Cerebellar cortex (tissue), 1 donor: ENCODE measurements at regions not wholly inside any gene's neighbourhood (a gene's known extent, or its start where the extent isn't known, plus 50 kb on each side); places are given as distances from the start of the nearest gene placed in this dataset.

ENCODE experiments used
- DNase-seq: peaks from one replicate; pipeline ENCODE4 v3.0.0-alpha.2; 2015; ENCODE audit warnings: low spot score

DNA sequence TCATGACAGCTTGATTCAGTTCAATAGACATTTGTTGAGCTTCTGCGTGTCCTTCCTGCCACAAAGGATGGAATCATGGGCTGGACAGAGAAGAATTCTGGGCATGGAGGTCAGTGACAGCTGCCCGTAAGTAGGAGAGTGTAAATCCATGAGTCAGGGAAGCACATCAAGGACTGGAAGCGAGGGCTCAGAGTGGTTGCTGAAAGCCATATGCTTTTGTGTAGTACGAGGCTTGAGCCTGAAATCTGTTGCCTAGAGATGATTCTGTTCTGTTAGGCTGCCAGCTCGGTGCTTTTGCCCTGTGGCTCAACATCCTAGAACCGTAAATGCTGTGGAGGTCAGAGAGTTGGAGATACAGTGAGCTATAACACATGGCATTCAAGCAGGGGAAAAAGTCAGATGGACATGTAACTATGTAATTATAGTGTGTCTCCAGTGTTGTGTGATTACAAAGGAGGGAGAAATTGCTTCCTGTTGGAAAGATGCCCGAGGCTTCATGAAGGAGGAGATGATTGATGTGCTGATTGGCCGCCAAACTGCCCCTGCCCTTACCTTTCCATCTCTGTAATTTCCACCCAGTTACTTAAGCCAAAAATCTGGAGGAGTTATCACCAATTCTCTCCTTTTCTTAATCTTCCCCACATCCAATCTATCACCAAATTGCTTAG is 92.8 kb upstream of the CACNA1E start:
- no peak for DNase-seq

DNA sequence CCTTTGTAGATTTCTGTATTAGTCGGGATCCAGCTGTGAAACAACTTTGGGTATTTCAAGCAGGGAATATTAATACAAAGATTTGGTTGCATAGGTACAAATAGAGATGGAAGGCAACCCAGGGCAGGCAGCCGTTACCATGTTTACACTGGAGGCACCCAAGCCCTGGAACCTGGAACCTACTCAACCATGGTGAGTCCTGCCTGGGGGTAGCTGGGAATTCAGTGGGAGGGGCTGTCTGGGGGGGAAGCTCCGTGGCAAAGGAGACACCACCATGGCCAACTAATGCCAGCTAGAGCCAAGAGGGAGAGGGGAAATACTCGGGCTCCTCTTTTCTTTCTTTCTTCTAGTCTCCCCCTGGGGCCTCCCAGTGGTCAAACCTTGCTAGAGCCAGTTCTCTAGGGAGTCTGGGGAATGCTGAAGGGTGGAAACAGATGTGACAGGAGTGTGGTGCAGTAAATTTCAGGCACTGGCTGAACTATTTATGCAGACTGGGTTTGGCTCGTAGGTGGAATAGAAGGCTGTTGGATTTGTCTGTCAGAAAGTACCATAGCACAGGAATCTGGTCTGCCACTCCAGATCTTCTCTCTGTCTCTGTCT is 91.9 kb upstream of the CACNA1E start:
- DNase-seq, result no peak

DNA sequence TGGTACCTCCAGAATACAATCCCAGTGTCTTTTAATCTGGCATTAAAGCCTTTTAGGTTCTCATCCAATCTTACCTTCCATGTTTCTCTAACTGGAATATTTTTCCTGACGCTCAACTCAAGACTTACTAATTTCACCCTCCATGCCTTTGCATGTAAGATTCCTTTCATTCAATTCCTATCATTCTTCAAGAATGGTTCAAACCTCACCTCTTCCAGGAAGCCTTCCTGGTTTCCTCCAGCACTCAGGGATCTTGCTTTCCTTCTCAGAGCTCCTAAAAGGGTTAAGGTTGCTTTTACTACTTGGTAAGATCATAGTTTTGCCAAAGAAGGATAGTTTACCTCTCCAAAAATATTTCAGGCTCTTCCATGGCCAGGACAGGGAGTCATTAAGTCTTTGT is 91.2 kb upstream of the CACNA1E start:
- DNase-seq, result no peak

DNA sequence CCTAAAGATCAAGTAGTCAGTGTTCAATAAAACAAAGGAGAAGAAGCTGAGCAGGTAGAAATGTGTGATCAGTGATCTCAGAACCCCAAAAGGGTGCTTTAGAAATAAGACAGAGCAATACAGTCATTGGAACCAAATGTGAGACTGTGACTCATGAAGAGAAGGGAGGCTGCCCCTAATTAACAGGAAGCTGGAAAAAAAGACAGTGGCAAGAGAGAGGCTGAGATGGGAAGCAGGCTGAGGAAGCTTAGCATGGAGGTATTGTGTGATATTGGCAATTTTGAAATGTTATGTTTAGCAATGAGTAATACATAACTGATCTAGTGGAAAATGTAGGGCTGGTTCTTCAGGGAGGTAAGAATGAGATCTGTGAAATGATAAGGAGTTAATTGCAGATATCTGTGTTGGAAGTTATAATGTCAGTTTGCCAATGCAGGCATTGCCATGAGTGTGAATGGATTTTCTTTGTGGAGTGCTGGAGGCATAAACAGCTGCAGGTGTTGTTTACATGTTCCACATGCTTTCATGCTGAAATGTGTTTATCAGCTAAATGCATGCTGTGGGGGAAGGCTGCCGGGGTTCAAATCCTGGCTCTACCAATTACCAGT is 90.6 kb upstream of the CACNA1E start:
- DNase-seq, result no peak

DNA sequence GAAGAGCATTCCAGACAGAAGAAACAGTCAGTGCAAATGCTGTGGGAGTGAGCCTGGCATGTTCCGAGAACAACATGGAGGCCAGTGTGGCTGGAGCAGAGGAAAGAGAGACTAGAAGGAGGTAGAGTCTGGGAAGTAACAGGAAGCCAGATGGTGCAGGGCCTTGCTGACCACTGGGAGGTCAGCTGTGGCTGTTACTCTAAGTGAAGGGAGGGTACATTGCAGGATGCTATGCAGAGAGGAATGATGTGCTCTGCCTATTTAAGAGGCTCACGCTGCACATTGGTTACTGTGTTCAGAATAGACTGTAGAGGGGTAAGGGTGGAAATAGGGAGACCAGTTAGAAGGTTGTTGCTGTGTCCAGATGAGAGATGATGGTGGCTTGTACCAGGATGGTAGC is 88.6 kb upstream of the CACNA1E start:
- no peak for DNase-seq

DNA sequence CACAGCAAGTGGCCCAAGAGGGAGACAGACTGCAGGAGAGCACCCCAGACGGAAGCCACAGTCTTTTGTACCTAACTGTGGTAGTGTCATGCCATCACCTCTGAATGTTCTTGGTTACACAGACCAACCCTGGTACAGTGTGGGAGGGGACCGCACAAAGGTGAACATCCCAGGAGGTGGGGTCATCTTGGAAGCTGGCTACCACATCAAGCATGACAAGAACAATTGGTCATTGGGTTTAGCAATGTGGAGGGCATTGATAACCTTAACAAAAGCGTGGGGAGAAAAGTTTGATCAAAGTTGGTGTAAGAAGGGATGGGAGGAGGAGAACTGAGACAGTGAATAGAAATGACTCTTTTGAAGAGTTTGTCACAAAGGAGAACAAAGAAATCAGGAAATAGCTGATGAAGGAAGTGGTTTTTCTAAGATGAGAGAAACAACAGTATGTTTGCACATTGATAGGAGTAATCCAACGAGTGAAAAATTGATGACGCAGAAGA is 87.1 kb upstream of the CACNA1E start:
- DNase-seq, result no peak

DNA sequence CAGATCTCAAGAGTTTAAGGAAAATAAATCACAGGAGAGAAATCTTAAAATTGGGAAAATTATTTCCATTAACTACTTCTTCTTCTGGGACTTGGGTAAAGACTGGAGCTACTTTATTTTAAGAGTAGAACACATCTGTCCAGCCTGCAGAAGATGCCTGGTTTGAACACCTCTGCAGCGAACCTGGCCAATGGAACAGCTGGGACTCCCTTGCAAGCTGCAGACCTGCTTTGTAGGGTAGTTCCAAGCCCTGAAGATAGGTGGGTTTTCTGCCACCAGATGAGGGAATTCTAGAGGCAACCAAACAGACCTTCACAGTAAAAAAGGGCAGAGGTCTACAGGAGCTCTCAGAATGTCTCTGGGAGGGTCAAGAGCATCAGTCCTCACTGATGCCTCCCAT is 86.5 kb upstream of the CACNA1E start:
- DNase-seq, result no peak

DNA sequence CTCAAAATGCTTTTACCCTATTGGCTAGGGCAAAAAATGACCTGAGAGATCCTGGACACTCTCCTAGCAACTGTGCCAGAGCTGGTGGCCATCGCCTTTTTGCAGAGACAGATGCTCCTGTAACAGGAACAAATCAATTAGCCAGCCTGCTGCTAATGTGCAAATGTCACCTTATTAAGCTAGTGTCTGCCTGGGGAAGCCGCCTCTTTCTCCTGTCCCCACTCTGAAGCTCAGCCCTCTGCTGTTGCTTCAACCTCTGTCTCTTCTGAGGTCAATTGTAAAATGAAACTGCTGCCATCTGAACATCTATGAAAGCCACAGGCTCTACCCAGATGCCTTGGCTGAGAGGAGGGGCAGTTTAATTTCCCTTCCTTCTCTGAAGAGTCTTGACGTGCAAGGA is 85.5 kb upstream of the CACNA1E start:
- DNase-seq, result peak; percentile 13

DNA sequence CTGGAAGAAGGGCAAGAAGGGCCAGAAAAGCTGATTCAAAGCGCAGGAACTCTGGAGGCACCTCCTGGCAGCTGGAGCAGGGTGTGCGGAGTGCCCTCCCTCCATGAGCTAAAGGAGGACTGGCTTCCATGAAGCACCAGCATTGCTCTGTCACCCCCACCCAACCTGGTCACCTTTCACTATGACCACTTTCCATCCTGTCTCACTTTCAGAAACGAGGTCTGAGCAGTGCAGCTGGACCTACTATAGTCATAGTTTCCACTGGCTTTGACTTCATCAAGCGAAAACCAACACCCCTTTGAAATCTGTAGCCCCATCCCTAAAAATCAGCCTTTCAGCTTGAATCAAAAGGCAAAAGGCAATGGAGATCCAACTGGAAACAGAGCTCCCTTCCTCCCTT is 84.8 kb upstream of the CACNA1E start:
- no peak for DNase-seq

DNA sequence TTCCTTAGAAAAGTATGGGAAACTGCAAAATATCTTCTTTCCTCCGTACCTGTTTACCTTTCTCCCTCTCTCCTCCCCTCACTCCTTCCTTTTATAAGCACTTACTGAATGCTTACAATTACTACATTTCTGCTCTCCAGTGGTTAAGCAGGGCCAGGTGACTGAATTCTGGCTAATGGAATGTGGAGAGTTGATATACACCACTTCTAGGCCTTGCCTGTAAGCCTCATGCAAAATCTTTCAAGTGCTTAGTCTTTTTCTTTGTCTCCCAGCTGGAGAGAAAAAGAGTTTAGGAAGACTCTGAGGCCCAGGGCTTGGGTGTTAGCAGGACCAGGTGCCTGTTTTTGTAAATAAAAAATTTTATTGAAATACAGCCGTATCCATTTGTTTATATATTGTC is 77.7 kb upstream of the CACNA1E start:
- no peak for DNase-seq

DNA sequence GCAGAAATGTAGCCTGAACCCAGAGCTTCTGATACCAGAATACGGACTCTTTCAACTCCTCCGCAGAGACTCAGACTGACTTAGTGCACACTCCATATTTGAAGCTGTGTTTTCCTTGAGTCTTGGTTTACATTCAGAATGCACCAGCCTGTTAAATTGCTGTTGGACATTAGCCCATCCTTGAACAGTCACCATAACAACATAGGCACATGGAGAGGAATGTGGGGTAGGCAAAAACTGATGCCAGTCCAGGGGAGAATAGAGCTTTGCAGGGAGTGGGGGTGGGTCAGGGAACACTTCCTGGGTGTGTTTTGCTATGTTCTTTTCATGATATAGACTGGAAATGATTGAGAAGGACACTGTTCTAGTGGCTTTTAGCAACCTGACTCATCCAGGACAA is 76.3 kb upstream of the CACNA1E start:
- no peak for DNase-seq

DNA sequence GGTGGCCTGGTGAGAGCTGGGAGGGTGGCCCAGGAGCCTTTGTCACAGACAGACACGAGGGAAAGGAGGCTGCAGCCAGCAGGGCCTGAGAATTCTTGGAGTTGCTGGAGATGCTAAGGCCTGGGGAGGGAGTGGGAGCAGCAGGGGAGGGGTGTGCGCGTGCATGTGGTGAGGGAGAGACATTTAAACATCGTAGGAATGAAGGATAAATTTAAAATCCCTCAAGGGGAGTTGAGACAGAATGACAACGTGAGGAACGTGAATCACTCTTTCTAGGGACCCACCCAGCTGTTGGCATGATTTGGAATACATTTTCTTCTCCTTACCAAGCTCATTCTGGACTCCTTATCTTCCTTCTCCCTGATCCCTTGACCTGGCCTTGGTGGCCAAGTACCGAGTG is 73.3 kb upstream of the CACNA1E start:
- no peak for DNase-seq

DNA sequence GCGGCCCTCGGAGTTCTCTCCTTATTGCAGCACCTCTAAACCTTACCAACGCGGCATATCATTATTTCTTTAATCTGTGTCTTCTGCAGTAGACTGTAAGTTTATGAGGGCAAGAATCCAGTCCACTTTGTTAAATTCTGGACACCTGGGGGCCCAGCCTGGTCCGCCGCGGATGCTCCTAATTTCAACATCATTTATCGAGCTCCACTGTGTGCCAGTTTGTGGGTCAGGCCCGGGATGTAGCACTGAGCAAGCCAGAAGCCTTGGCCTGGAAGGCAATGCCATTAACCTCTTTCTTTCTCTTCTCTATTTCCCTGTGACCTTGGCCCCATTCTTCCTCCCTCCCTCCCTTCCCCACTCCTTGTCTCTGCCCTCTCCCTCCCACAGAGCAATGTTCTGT is 70.6 kb upstream of the CACNA1E start:
- DNase-seq, result no peak

DNA sequence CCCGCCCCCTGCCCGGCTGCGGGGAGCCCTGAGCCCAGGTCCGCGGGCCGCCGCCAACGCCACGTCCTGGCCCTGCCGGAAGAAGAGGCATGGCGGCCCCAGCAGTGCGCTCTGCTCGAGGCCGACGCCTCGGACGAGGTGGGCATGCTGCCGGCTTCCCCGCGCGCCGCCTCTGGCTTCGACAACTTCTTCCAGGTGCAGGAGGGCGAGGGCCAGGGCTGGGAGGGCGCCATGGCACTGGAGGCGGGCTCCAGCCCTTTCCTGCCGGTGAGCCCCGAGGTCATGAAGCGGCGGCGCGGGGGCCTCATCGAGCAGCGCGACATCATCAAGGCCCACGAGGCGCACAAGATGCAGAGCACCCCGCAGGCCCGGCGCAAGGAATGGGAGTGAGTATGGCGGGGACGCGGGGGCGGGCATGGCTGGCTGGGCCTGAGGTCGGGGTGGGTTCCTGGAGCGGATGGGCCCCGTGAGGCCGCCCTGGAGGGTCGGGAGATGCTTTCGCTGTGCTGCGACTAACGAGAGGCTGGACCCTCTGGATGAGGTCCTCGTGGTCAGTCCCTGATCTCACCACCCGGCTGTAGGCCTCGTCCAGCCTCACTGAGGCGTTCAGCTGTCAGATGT is 70.0 kb upstream of the CACNA1E start:
- DNase-seq, result no peak

DNA sequence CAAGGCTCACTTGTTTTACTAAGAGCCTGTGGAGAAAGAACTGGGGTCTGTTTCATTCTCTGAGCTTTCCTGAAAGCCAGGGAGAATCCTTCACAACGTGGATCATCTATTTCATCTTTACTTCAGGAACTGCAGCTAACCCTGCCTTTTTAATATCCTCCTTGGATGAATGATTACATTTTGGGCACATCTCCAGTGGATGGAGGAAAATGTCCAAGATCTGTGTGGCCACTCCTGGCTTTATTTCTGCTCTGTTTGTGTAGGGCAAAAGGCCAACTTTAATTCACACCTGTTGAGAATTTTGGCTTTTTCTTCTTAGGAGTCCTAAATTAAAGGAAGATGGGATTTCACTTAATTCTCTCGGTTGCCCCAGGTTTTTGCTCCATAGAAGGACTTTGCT is 69.5 kb upstream of the CACNA1E start:
- DNase-seq, result peak; percentile 83

DNA sequence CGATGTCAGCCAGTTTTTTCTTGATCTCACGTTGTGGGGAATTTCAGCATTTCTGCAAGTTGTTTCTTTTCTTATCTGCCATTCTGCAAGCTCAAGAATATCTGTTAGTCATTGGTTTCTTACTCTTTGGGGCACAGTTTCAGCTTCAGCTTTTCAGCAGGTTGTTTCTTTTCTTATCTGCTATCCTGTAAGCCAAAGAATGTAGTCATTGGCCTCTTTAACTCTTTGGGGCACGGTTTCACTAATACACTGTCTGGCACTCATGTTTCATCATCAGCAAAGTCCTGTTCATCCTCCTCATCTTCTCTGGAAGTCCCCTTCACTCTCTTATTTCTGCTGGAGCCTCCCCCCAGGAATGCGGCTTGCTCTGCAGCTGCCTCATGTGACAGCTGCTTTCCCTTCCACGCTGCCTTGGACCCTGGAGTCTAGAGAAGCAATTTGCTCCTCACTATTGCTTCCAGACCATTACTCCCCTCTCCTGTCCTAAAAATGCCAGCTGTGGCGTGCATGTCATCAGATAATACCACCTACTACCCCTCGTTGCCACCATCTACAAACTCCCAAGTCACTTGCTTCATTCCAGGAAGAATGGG is 67.0 kb upstream of the CACNA1E start:
- no peak for DNase-seq

DNA sequence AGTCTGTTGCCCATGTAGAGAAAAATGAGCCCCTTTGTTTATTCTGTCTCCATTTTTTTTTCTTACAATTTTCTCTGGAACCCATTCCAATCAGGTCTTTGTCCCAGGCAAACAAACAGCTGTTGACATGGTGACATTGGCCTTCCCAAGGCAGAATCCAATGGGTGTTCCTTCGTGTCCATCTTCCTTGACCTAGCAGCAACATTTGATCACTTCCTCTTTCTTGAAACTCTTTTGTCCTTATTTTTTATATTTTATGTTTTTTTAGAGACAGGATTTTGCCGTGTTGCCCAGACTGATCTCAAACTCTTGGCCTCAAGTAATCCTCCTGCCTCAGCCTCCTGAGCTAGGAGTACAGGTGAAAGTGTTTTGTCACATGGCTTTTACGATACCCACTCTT is 65.4 kb upstream of the CACNA1E start:
- no peak for DNase-seq

DNA sequence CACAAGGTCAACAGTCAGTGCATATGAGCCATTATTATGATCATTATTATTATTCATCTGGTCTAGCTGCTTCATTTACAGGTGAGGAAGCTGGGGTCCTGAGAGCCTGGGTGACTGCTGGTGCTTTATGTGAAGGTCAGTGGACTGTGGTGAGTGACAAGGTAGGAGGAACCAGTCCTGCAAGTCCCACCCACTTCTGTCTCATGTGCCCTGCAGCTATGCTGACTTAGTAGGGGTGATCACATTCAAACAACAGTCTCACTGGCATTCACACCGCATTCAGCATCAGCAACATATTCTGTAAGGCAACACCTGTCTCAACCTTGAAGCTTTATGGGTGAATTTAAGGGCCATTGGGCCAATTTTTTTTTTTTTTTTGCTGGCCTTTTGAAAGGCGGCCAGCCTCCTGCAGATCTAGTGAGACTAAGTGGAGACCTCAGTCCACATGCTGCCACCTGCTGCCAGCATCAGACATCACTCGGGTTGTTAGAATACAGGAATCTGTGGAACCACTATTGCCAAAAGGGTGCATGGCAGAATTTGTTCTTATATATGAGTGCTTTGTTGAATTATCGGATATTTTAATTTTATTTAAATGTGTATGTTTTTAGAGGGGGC is 59.9 kb upstream of the CACNA1E start:
- DNase-seq, result peak; percentile 85

DNA sequence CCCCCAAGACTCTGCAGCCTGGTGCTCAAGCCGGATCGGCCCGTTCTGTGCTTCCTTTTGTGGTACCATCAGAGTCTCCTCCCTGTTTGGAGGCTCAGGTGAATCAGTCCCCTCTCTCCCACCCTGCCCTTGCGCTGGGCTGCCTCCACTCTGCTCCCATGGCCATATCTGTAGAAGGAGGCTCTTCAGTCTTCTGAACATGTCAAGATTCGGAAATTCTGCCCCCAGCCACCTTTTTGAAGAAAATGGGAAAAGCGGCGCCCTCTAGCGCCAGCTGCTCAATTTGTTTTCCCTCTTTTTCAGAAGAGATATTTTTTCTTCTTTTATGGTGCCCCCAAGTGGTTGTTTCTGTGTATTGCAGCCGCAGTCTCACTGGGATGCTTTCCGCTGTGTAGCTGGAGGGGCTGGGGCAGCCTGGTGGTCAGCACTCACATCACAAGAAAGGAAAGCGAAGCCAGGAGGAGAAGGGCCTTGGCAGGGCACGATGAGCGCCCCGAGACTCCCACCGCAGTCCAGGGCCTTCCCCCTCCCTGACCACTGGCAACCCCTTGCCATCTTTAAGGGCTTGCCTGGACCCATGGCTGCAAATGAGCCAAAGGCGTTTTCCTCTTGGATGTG is 58.4 kb upstream of the CACNA1E start:
- DNase-seq, result peak; percentile 83

DNA sequence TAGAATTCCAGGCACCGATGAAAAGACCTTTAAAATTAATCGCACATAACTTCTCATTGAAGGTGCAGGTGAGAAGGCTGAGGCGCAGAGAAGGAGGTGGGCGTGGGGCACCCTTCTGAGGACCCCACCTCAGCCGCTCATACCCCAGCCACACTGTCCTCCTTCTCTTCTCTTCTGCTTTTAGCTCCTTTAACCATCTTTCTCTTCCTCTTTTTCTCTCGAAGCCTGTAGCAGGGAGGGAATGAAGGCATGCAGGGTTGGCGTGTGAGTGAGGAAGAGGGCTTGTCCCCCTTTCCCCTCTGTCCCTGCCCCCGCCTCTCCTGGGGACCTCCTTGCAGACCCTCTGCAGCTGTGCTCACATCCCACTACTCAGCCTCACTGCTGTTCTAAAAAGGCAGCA is 57.8 kb upstream of the CACNA1E start:
- no peak for DNase-seq

DNA sequence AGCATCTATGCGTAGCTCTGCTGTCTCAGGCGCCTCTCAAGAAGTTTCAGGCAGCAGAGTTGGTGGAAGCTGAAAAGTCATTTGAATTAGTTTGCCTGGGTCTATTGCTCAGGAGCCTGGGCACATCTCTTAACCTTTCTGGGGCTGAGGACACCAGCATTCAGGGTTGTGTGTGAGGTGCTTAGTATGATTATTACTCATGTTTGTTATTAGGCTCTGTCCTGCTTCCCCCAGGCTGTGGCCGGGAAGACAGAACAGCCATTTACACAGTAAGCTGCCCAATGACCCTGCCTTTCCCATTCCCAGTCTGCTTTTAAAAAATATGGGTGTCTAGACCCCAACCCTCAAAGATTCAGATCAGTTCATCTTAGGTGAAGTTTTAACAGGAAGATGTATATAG is 53.9 kb upstream of the CACNA1E start:
- no peak for DNase-seq
